ENCODE measurements at regions not wholly inside any gene's neighbourhood (a gene's known extent, or its start where the extent isn't known, plus 50 kb on each side); places are given as distances from the start of the nearest gene placed in this dataset.
"Not testable (repeated sequence)": the region's sequence is repeated elsewhere in the genome, so short reads cannot be mapped to it uniquely, and the experiment has no call there.

- POLR2A ChIA-PET = interaction anchor here (0.6 kb wide), 1 partner anchor 10 kb away, joined by 3 read pairs; no protein-coding TSS in a partner anchor
- DNase-seq = no peak
- CTCF ChIA-PET = interaction anchor here (1.2 kb wide), 1 partner anchor 12 kb away, joined by 3 read pairs; no protein-coding TSS in a partner anchor
- Histone ChIP-seq H3K27ac (ENCODE audit: insufficient read depth in 1 of 2, low read depth in 1 of 2, low read length in 2 of 2, poor library complexity in 1 of 2, severe bottlenecking in 2 of 2) (no peak overlapping the region), H3K36me3 (ENCODE audit: control insufficient read depth in 4 of 4, insufficient read depth in 4 of 4, low read length in 3 of 4) (no peaks in the 10 kb centered on the region), H3K27me3 (replicated peaks in 2 of 5; ENCODE audit: control insufficient read depth in 4 of 5, insufficient read depth in 5 of 5, low read length in 4 of 5) (no peaks in the 10 kb centered on the region), H3K4me1 (ENCODE audit: control extremely low read depth in 1 of 4, control insufficient read depth in 4 of 4, insufficient read depth in 4 of 4, low read length in 3 of 4) (no peaks in the 10 kb centered on the region), H3K9me3 (ENCODE audit: control extremely low read depth in 1 of 5, control insufficient read depth in 4 of 5, insufficient read depth in 2 of 5, low read depth in 1 of 5, low read length in 4 of 5) (peaks cover 0 to 4% (median 0%) of the 10 kb centered on the region in 5 experiments), H3K4me3 (ENCODE audit: control insufficient read depth in 1 of 7, extremely low read depth in 1 of 7, insufficient read depth in 4 of 7, low read depth in 2 of 7, low read length in 6 of 7) (no peak overlapping the region)
- WGBS (ENCODE audit: insufficient coverage) = 80% methylated on average over 1 of the region's 2 CpGs
Measured at GRCh38 chr3:20832963-20833362, 647.0 kb upstream of the SGO1 start.

- ChIA-PET CTCF (no interaction called here), POLR2A (no interaction called here)
- DNase-seq = no peak
- Histone ChIP-seq H3K27ac (ENCODE audit: insufficient read depth in 1 of 2, low read depth in 1 of 2, low read length in 2 of 2, poor library complexity in 1 of 2, severe bottlenecking in 2 of 2) (no peak overlapping the region), H3K4me3 (ENCODE audit: control insufficient read depth in 1 of 7, extremely low read depth in 1 of 7, insufficient read depth in 4 of 7, low read depth in 2 of 7, low read length in 6 of 7) (no peak overlapping the region), H3K4me1 (ENCODE audit: control extremely low read depth in 1 of 4, control insufficient read depth in 4 of 4, insufficient read depth in 4 of 4, low read length in 3 of 4) (no peaks in the 10 kb centered on the region), H3K27me3 (replicated peaks in 2 of 5; ENCODE audit: control insufficient read depth in 4 of 5, insufficient read depth in 5 of 5, low read length in 4 of 5) (no peaks in the 10 kb centered on the region), H3K36me3 (ENCODE audit: control insufficient read depth in 4 of 4, insufficient read depth in 4 of 4, low read length in 3 of 4) (no peaks in the 10 kb centered on the region), H3K9me3 (ENCODE audit: control extremely low read depth in 1 of 5, control insufficient read depth in 4 of 5, insufficient read depth in 2 of 5, low read depth in 1 of 5, low read length in 4 of 5) (peaks cover 0 to 1% (median 0%) of the 10 kb centered on the region in 5 experiments)
Measured at GRCh38 chr3:20822251-20822650, 636.2 kb upstream of the SGO1 start.

- H3K27me3 ChIP-seq (replicated peaks in 2 of 5; ENCODE audit: control insufficient read depth in 4 of 5, insufficient read depth in 5 of 5, low read length in 4 of 5); H3K4me3 ChIP-seq (ENCODE audit: control insufficient read depth in 1 of 7, extremely low read depth in 1 of 7, insufficient read depth in 4 of 7, low read depth in 2 of 7, low read length in 6 of 7); H3K4me1 ChIP-seq (ENCODE audit: control extremely low read depth in 1 of 4, control insufficient read depth in 4 of 4, insufficient read depth in 4 of 4, low read length in 3 of 4); POLR2A ChIA-PET; H3K36me3 ChIP-seq (ENCODE audit: control insufficient read depth in 4 of 4, insufficient read depth in 4 of 4, low read length in 3 of 4); DNase-seq; H3K9me3 ChIP-seq (ENCODE audit: control extremely low read depth in 1 of 5, control insufficient read depth in 4 of 5, insufficient read depth in 2 of 5, low read depth in 1 of 5, low read length in 4 of 5); H3K27ac ChIP-seq (ENCODE audit: insufficient read depth in 1 of 2, low read depth in 1 of 2, low read length in 2 of 2, poor library complexity in 1 of 2, severe bottlenecking in 2 of 2): not testable (repeated sequence)
- CTCF ChIA-PET = interaction anchor here (0.9 kb wide), 1 partner anchor 13 kb away, joined by 3 read pairs; no protein-coding TSS in a partner anchor
- 87% methylated on average over 6 of the region's 9 CpGs for WGBS (ENCODE audit: insufficient coverage)
Measured at GRCh38 chr3:20820872-20821271, 634.9 kb upstream of the SGO1 start.

GRCh38 chr3:20811631-20812030, 625.6 kb upstream of the SGO1 start:
- no peak for DNase-seq
- H3K27ac ChIP-seq (ENCODE audit: insufficient read depth in 1 of 2, low read depth in 1 of 2, low read length in 2 of 2, poor library complexity in 1 of 2, severe bottlenecking in 2 of 2) = no peak overlapping the region
- no peaks in the 10 kb centered on the region for H3K36me3 ChIP-seq (ENCODE audit: control insufficient read depth in 4 of 4, insufficient read depth in 4 of 4, low read length in 3 of 4)
- 80% methylated on average over 1 of the region's 2 CpGs for WGBS (ENCODE audit: insufficient coverage)
- no peaks in the 10 kb centered on the region for H3K27me3 ChIP-seq (replicated peaks in 2 of 5; ENCODE audit: control insufficient read depth in 4 of 5, insufficient read depth in 5 of 5, low read length in 4 of 5)
- POLR2A ChIA-PET = no interaction called here
- no peaks in the 10 kb centered on the region for H3K4me1 ChIP-seq (ENCODE audit: control extremely low read depth in 1 of 4, control insufficient read depth in 4 of 4, insufficient read depth in 4 of 4, low read length in 3 of 4)
- CTCF ChIA-PET = no interaction called here
- H3K9me3 ChIP-seq (ENCODE audit: control extremely low read depth in 1 of 5, control insufficient read depth in 4 of 5, insufficient read depth in 2 of 5, low read depth in 1 of 5, low read length in 4 of 5) = no peaks in the 10 kb centered on the region
- no peak overlapping the region for H3K4me3 ChIP-seq (ENCODE audit: control insufficient read depth in 1 of 7, extremely low read depth in 1 of 7, insufficient read depth in 4 of 7, low read depth in 2 of 7, low read length in 6 of 7)

- Histone ChIP-seq H3K4me1 (ENCODE audit: control extremely low read depth in 1 of 4, control insufficient read depth in 4 of 4, insufficient read depth in 4 of 4, low read length in 3 of 4) (no peaks in the 10 kb centered on the region), H3K27ac (ENCODE audit: insufficient read depth in 1 of 2, low read depth in 1 of 2, low read length in 2 of 2, poor library complexity in 1 of 2, severe bottlenecking in 2 of 2) (no peak overlapping the region), H3K4me3 (ENCODE audit: control insufficient read depth in 1 of 7, extremely low read depth in 1 of 7, insufficient read depth in 4 of 7, low read depth in 2 of 7, low read length in 6 of 7) (no peak overlapping the region), H3K27me3 (replicated peaks in 2 of 5; ENCODE audit: control insufficient read depth in 4 of 5, insufficient read depth in 5 of 5, low read length in 4 of 5) (no peaks in the 10 kb centered on the region), H3K9me3 (ENCODE audit: control extremely low read depth in 1 of 5, control insufficient read depth in 4 of 5, insufficient read depth in 2 of 5, low read depth in 1 of 5, low read length in 4 of 5) (no peaks in the 10 kb centered on the region), H3K36me3 (ENCODE audit: control insufficient read depth in 4 of 4, insufficient read depth in 4 of 4, low read length in 3 of 4) (no peaks in the 10 kb centered on the region)
- no CpG with 5 or more reads among the region's 2 CpGs for WGBS (ENCODE audit: insufficient coverage)
- ChIA-PET POLR2A (no interaction called here), CTCF (no interaction called here)
- no peak for DNase-seq
Measured at GRCh38 chr3:20811006-20811405, 625.0 kb upstream of the SGO1 start.

- no peaks in the 10 kb centered on the region for H3K27me3 ChIP-seq (replicated peaks in 2 of 5; ENCODE audit: control insufficient read depth in 4 of 5, insufficient read depth in 5 of 5, low read length in 4 of 5)
- no peak overlapping the region for H3K4me3 ChIP-seq (ENCODE audit: control insufficient read depth in 1 of 7, extremely low read depth in 1 of 7, insufficient read depth in 4 of 7, low read depth in 2 of 7, low read length in 6 of 7)
- ChIA-PET CTCF (interaction anchor here (1.3 kb wide), 1 partner anchor 9 kb away, joined by 3 read pairs; no protein-coding TSS in a partner anchor), POLR2A (no interaction called here)
- no peak for DNase-seq
- H3K27ac ChIP-seq (ENCODE audit: insufficient read depth in 1 of 2, low read depth in 1 of 2, low read length in 2 of 2, poor library complexity in 1 of 2, severe bottlenecking in 2 of 2) = no peak overlapping the region
- H3K4me1 ChIP-seq (ENCODE audit: control extremely low read depth in 1 of 4, control insufficient read depth in 4 of 4, insufficient read depth in 4 of 4, low read length in 3 of 4) = no peaks in the 10 kb centered on the region
- no peaks in the 10 kb centered on the region for H3K36me3 ChIP-seq (ENCODE audit: control insufficient read depth in 4 of 4, insufficient read depth in 4 of 4, low read length in 3 of 4)
- H3K9me3 ChIP-seq (ENCODE audit: control extremely low read depth in 1 of 5, control insufficient read depth in 4 of 5, insufficient read depth in 2 of 5, low read depth in 1 of 5, low read length in 4 of 5) = no peaks in the 10 kb centered on the region
Measured at GRCh38 chr3:20810555-20810954, 624.5 kb upstream of the SGO1 start.

- CTCF ChIA-PET = interaction anchor here (1.3 kb wide), 1 partner anchor 10 kb away, joined by 3 read pairs; no protein-coding TSS in a partner anchor
- Histone ChIP-seq H3K4me3 (ENCODE audit: control insufficient read depth in 1 of 7, extremely low read depth in 1 of 7, insufficient read depth in 4 of 7, low read depth in 2 of 7, low read length in 6 of 7) (no peak overlapping the region), H3K27ac (ENCODE audit: insufficient read depth in 1 of 2, low read depth in 1 of 2, low read length in 2 of 2, poor library complexity in 1 of 2, severe bottlenecking in 2 of 2) (no peak overlapping the region), H3K4me1 (ENCODE audit: control extremely low read depth in 1 of 4, control insufficient read depth in 4 of 4, insufficient read depth in 4 of 4, low read length in 3 of 4) (no peaks in the 10 kb centered on the region), H3K27me3 (replicated peaks in 2 of 5; ENCODE audit: control insufficient read depth in 4 of 5, insufficient read depth in 5 of 5, low read length in 4 of 5) (no peaks in the 10 kb centered on the region), H3K36me3 (ENCODE audit: control insufficient read depth in 4 of 4, insufficient read depth in 4 of 4, low read length in 3 of 4) (no peaks in the 10 kb centered on the region), H3K9me3 (ENCODE audit: control extremely low read depth in 1 of 5, control insufficient read depth in 4 of 5, insufficient read depth in 2 of 5, low read depth in 1 of 5, low read length in 4 of 5) (no peaks in the 10 kb centered on the region)
- DNase-seq = no peak
- WGBS (ENCODE audit: insufficient coverage) = 90% methylated on average over 2 of the region's 3 CpGs
- POLR2A ChIA-PET = no interaction called here
Measured at GRCh38 chr3:20809356-20809755, 623.4 kb upstream of the SGO1 start.
